CD14-positive monocyte (primary cell): ENCODE measurements at regions not wholly inside any gene's neighbourhood (a gene's known extent, or its start where the extent isn't known, plus 50 kb on each side); places are given as distances from the start of the nearest gene placed in this dataset.

Experiments
- DNase-seq, 3 donors: peaks; one replicate each; pipeline ENCODE4 v3.0.0-alpha.2; 2011 to 2022
- H2AFZ ChIP-seq: 2 replicates; pipeline ENCODE4 v1.6.0; 2012; ENCODE audit warnings: mild to moderate bottlenecking, low read depth, low read length, inconsistent platforms; ENCODE audit not compliant: insufficient read depth, poor library complexity, severe bottlenecking
- H3K27ac ChIP-seq, 2 donors: 1 replicate in 1 of 2; 2 replicates in 1 of 2; pipeline ENCODE4 v1.5.1; 2012 to 2013; ENCODE audit warnings: low read length in 2 of 2, control low read depth in 1 of 2, inconsistent platforms in 1 of 2, low read depth in 1 of 2, mild to moderate bottlenecking in 1 of 2
- H3K27me3 ChIP-seq, 2 donors: one replicate each; pipeline versions ENCODE4 v1.6.0 to v1.6.1; 2011 to 2013; ENCODE audit warnings: low read length in 2 of 2; ENCODE audit not compliant: control insufficient read depth in 2 of 2, insufficient read depth in 2 of 2
- H3K36me3 ChIP-seq, 2 donors: replicated peaks in 1 of 2; 1 replicate in 1 of 2; 2 replicates in 1 of 2; pipeline versions ENCODE4 v1.5.1 to v1.6.1; 2012 to 2013; ENCODE audit warnings: low read length in 2 of 2, control low read depth in 1 of 2, inconsistent platforms in 1 of 2, mild to moderate bottlenecking in 1 of 2; ENCODE audit not compliant: insufficient read depth in 2 of 2, control insufficient read depth in 1 of 2
- H3K4me1 ChIP-seq, 2 donors: 1 replicate in 1 of 2; 2 replicates in 1 of 2; pipeline versions ENCODE4 v1.5.1 to v1.6.1; 2012 to 2013; ENCODE audit warnings: low read length in 2 of 2, control low read depth in 1 of 2, inconsistent platforms in 1 of 2, mild to moderate bottlenecking in 1 of 2, moderate library complexity in 1 of 2; ENCODE audit not compliant: insufficient read depth in 2 of 2, control insufficient read depth in 1 of 2
- H3K4me2 ChIP-seq: replicated peaks from 2 replicates; pipeline ENCODE3; 2012; ENCODE audit warnings: low read length, moderate library complexity, mild to moderate bottlenecking; ENCODE audit not compliant: poor library complexity, severe bottlenecking; ENCODE audit errors: extremely low read depth
- H3K4me3 ChIP-seq, 3 experiments: fragments of 200-600 bp in 1 of 3; sonication (generic) in 1 of 3; replicated peaks in 1 of 3; 1 replicate in 2 of 3; 2 replicates in 1 of 3; pipeline ENCODE4 v1.5.1; 2011 to 2013; ENCODE audit warnings: low read length in 3 of 3, mild to moderate bottlenecking in 3 of 3, control low read depth in 2 of 3, low read depth in 2 of 3, inconsistent platforms in 1 of 3, moderate library complexity in 1 of 3
- H3K79me2 ChIP-seq: 2 replicates; pipeline ENCODE4 v1.6.0; 2012; ENCODE audit warnings: mild to moderate bottlenecking, control low read depth, inconsistent platforms, low read length, moderate library complexity; ENCODE audit not compliant: insufficient read depth
- H3K9ac ChIP-seq: 2 replicates; pipeline ENCODE4 v1.6.0; 2017; ENCODE audit warnings: low read length, mild to moderate bottlenecking; ENCODE audit not compliant: insufficient read depth, poor library complexity, severe bottlenecking
- H3K9me3 ChIP-seq, 2 donors: replicated peaks in 1 of 2; 1 replicate in 1 of 2; 2 replicates in 1 of 2; pipeline versions ENCODE4 v1.5.1 to v1.6.1; 2012 to 2013; ENCODE audit warnings: low read length in 2 of 2, control low read depth in 1 of 2; ENCODE audit not compliant: control insufficient read depth in 1 of 2, insufficient read depth in 1 of 2
- H4K20me1 ChIP-seq: 2 replicates; pipeline ENCODE4 v1.6.0; 2012; ENCODE audit warnings: mild to moderate bottlenecking, low read length, control low read depth, moderate library complexity; ENCODE audit not compliant: insufficient read depth
- H3K27ac Mint-ChIP-seq, 7 donors: one replicate each; pipeline ENCODE4 v1.8.0; 2020; ENCODE audit warnings: mild to moderate bottlenecking in 7 of 7, mixed read lengths in 7 of 7, moderate library complexity in 6 of 7, inconsistent platforms in 2 of 7
- H3K27me3 Mint-ChIP-seq, 3 donors: one replicate each; pipeline ENCODE4 v1.8.0; 2021 to 2022; ENCODE audit warnings: low read depth in 3 of 3, mild to moderate bottlenecking in 3 of 3, mixed read lengths in 3 of 3, moderate library complexity in 3 of 3, inconsistent platforms in 1 of 3
- H3K36me3 Mint-ChIP-seq, 2 donors: one replicate each; pipeline ENCODE4 v1.8.0; 2020; ENCODE audit warnings: mixed read lengths in 2 of 2, inconsistent platforms in 1 of 2, mild to moderate bottlenecking in 1 of 2
- H3K4me1 Mint-ChIP-seq: one replicate; pipeline ENCODE4 v1.8.0; 2020; ENCODE audit warnings: mild to moderate bottlenecking, mixed read lengths
- H3K4me3 Mint-ChIP-seq, 2 donors: one replicate each; pipeline ENCODE4 v1.8.0; 2020; ENCODE audit warnings: mild to moderate bottlenecking in 2 of 2, mixed read lengths in 2 of 2, moderate library complexity in 1 of 2
- H3K9me3 Mint-ChIP-seq, 7 donors: one replicate each; pipeline ENCODE4 v1.8.0; 2020 to 2022; ENCODE audit warnings: mixed read lengths in 7 of 7, mild to moderate bottlenecking in 6 of 7, moderate library complexity in 6 of 7, inconsistent platforms in 2 of 7
- CTCF ChIP-seq: fragments of 200-600 bp; IDR thresholded peaks from one replicate; pipeline ENCODE4 v1.8.0; 2022; ENCODE audit warnings: antibody characterized with exemption, mild to moderate bottlenecking
- WGBS: methylation state at CpG from one replicate; pipeline ENCODE4 v1.1.5; 2013; ENCODE audit warnings: missing lambda C conversion rate; ENCODE audit not compliant: insufficient coverage; 5-methylcytosine and 5-hydroxymethylcytosine counted together
- intact Hi-C, 2 donors: fragments of 100-400 bp; cut with micrococcal nuclease; formaldehyde crosslinking; loops; one replicate each; pipeline versions ENCODE4 v1.15.0 to v1.15.1; 2023

GRCh38 chr10:78506614-78507013, 473.0 kb downstream of the RPS24 start:
- Histone ChIP-seq H3K9me3 (no peaks in the 10 kb centered on the region), H2AFZ (no peak overlapping the region), H3K27ac (no peak overlapping the region), H3K9ac (no peak overlapping the region), H3K4me2 (no peak overlapping the region), H3K36me3 (no peaks in the 10 kb centered on the region), H3K79me2 (no peaks in the 10 kb centered on the region), H4K20me1 (no peaks in the 10 kb centered on the region), H3K27me3 (no peaks in the 10 kb centered on the region), H3K4me3 (no peak overlapping the region), H3K4me1 (no peaks in the 10 kb centered on the region)
- no peaks in the 10 kb centered on the region for H3K4me1 Mint-ChIP-seq
- H3K36me3 Mint-ChIP-seq, result no peaks in the 10 kb centered on the region
- TF ChIP-seq CTCF, result no peak
- 100% methylated on average over 1 of the region's 2 CpGs for WGBS
- DNase-seq, result no peak
- H3K4me3 Mint-ChIP-seq, result no peak overlapping the region
- H3K27me3 Mint-ChIP-seq, result no peaks in the 10 kb centered on the region
- no peak overlapping the region for H3K27ac Mint-ChIP-seq
- intact Hi-C loops, result no loop called here
- peaks cover 0 to 3% (median 0%) of the 10 kb centered on the region in 7 donors for H3K9me3 Mint-ChIP-seq

GRCh38 chr10:78507510-78508160, 474.0 kb downstream of the RPS24 start:
- Histone ChIP-seq H4K20me1 (no peaks in the 10 kb centered on the region), H3K9ac (no peak overlapping the region), H3K36me3 (no peaks in the 10 kb centered on the region), H3K4me3 (no peak overlapping the region), H3K27ac (no peak overlapping the region), H3K9me3 (no peaks in the 10 kb centered on the region), H3K79me2 (no peaks in the 10 kb centered on the region), H3K27me3 (no peaks in the 10 kb centered on the region), H3K4me1 (no peaks in the 10 kb centered on the region), H3K4me2 (no peak overlapping the region), H2AFZ (no peak overlapping the region)
- no peak for TF ChIP-seq CTCF
- Mint-ChIP-seq H3K27me3 (no peaks in the 10 kb centered on the region), H3K4me3 (no peak overlapping the region), H3K36me3 (no peaks in the 10 kb centered on the region), H3K27ac (peak overlapping the region in 1 of 7 donors; percentile 41), H3K9me3 (peaks cover 0 to 3% (median 0%) of the 10 kb centered on the region in 7 donors), H3K4me1 (no peaks in the 10 kb centered on the region)
- 96% methylated on average over 6 of the region's 8 CpGs for WGBS
- no peak for DNase-seq
- intact Hi-C loops, result no loop called here
